CD4-positive, alpha-beta T cell (primary cell): ENCODE measurements at regions not wholly inside any gene's neighbourhood (a gene's known extent, or its start where the extent isn't known, plus 50 kb on each side); places are given as distances from the start of the nearest gene placed in this dataset.

Experiments
- ATAC-seq: fragments of 200-7000 bp; cut with Tn5 transposase; one replicate; pipeline ENCODE4 v1.10.0; 2022; ENCODE audit warnings: mild to moderate bottlenecking; ENCODE audit not compliant: poor library complexity
- CTCF ChIA-PET: fragments of 350-600 bp; sonication (Branson Sonifier 250); formaldehyde crosslinking; loops from one replicate; lab custom pipeline; 2021; ENCODE audit warnings: antibody characterized with exemption, inconsistent platforms; lab: Charles Lee
- POLR2A ChIA-PET: fragments of 350-600 bp; sonication (Branson Sonifier 250); formaldehyde crosslinking; loops from one replicate; lab custom pipeline; 2021; ENCODE audit warnings: antibody characterized with exemption, inconsistent platforms; lab: Charles Lee
- DNase-seq, 14 experiments: peaks; one replicate each; pipeline ENCODE4 v3.0.0-alpha.2; 2013 to 2020; ENCODE audit warnings: mixed read lengths in 2 of 14
- H3K27ac ChIP-seq, 2 donors: one replicate each; pipeline versions ENCODE4 v1.5.1 to v1.7.0; 2013; ENCODE audit warnings: low read length in 2 of 2, low read depth in 1 of 2, mild to moderate bottlenecking in 1 of 2
- H3K27me3 ChIP-seq, 2 experiments: 1 replicate in 1 of 2; 2 replicates in 1 of 2; pipeline versions ENCODE4 v1.6.1 to v1.7.0; 2013; ENCODE audit warnings: low read length in 2 of 2, control low read depth in 1 of 2, mild to moderate bottlenecking in 1 of 2, moderate library complexity in 1 of 2; ENCODE audit not compliant: insufficient read depth in 2 of 2, control insufficient read depth in 1 of 2
- H3K36me3 ChIP-seq: one replicate; pipeline ENCODE4 v1.6.1; 2013; ENCODE audit warnings: low read length, control low read depth; ENCODE audit not compliant: insufficient read depth
- H3K4me1 ChIP-seq: one replicate; pipeline ENCODE4 v1.6.1; 2013; ENCODE audit warnings: low read length, control low read depth; ENCODE audit not compliant: insufficient read depth
- H3K4me3 ChIP-seq: one replicate; pipeline ENCODE4 v1.5.1; 2013; ENCODE audit warnings: mild to moderate bottlenecking, low read length, moderate library complexity
- H3K9me3 ChIP-seq, 2 experiments: 1 replicate in 1 of 2; 2 replicates in 1 of 2; pipeline versions ENCODE4 v1.6.1 to v1.7.0; 2013; ENCODE audit warnings: low read length in 2 of 2, mild to moderate bottlenecking in 2 of 2, control low read depth in 1 of 2, moderate library complexity in 1 of 2; ENCODE audit not compliant: control insufficient read depth in 1 of 2, insufficient read depth in 1 of 2
- H3K27ac Mint-ChIP-seq: one replicate; pipeline ENCODE4 v1.8.0; 2020; ENCODE audit warnings: mixed read lengths
- H3K27me3 Mint-ChIP-seq: one replicate; pipeline ENCODE4 v1.8.0; 2021; ENCODE audit warnings: mixed read lengths
- H3K36me3 Mint-ChIP-seq: one replicate; pipeline ENCODE4 v1.8.0; 2021; ENCODE audit warnings: low read depth, mixed read lengths
- H3K4me1 Mint-ChIP-seq: one replicate; pipeline ENCODE4 v1.8.0; 2021; ENCODE audit warnings: low read depth, mixed read lengths
- H3K4me3 Mint-ChIP-seq: one replicate; pipeline ENCODE4 v1.8.0; 2020; ENCODE audit warnings: mild to moderate bottlenecking, mixed read lengths
- H3K9me3 Mint-ChIP-seq: one replicate; pipeline ENCODE4 v1.8.0; 2020; ENCODE audit warnings: mixed read lengths
- intact Hi-C, 2 experiments: fragments of 100-400 bp; cut with DNase I in 1 of 2; cut with micrococcal nuclease in 1 of 2; formaldehyde crosslinking; loops; one replicate each; pipeline versions ENCODE4 v1.15.1 to v1.9.0; 2023 to 2025; cut with DNase I, micrococcal nuclease
- TF ChIP-seq, protein P1 (sequence below): fragments of 200-600 bp; IDR thresholded peaks from one replicate; pipeline ENCODE4 v1.8.0; 2022; ENCODE audit warnings: antibody characterized with exemption, mild to moderate bottlenecking

DNA sequence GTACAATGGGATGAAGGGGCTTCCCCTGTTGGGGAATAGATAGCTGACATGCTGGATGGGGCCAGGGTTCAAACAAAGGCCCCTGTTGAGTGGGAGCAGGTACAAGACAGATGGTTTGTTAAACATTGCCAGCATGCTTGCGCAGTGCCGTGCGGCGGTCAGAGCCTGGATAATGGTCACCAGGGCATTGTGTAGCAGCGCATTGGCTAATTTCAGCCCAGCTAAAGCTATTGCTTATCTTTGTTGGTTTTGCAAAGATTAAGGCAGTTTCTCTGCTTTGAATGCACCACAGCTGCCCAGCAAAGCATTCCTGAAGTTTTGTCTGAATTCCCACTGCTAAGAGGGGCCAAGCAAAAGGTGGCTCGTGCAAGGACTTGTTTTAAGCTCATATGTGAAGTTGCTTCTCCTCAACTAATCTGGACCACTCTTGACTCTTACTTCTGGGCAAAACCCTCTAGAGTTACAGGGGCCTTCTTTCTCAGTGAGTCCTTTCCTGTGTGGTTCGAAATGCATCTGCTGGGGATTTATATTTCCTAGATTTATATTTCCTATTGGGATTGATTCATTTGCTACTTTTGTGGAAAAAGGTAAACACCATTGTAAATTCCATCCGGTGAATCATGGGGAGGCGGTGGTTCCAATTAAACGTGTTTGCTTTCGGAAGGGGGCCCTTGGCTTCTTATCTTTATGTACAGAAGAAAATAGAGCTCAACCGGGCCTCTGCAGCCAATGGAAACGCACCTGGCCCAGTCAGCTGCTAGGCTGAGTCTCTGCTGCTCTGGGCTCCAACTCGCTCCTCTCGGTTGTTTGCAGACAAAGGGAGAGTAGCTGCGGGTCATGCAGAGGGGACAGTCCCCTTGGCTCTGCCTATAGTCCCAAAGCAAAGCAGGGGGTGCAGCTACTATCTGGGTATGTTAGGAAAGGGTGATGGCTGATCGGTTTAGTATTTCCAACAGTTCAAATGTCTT, 72.1 kb downstream of the FOXA2 start:
- ATAC-seq (no peak), DNase-seq (no peak)
- Mint-ChIP-seq H3K9me3 (no peaks in the 10 kb centered on the region), H3K27me3 (no peaks in the 10 kb centered on the region), H3K36me3 (no peaks in the 10 kb centered on the region), H3K27ac (no peak overlapping the region), H3K4me1 (no peaks in the 10 kb centered on the region), H3K4me3 (no peak overlapping the region)
- intact Hi-C loops: no loop called here
- peaks cover 0 to 12% of the 10 kb centered on the region in 2 experiments for H3K9me3 ChIP-seq
- ChIA-PET CTCF (no interaction called here), POLR2A (no interaction called here)
- TF ChIP-seq, protein P1, sequence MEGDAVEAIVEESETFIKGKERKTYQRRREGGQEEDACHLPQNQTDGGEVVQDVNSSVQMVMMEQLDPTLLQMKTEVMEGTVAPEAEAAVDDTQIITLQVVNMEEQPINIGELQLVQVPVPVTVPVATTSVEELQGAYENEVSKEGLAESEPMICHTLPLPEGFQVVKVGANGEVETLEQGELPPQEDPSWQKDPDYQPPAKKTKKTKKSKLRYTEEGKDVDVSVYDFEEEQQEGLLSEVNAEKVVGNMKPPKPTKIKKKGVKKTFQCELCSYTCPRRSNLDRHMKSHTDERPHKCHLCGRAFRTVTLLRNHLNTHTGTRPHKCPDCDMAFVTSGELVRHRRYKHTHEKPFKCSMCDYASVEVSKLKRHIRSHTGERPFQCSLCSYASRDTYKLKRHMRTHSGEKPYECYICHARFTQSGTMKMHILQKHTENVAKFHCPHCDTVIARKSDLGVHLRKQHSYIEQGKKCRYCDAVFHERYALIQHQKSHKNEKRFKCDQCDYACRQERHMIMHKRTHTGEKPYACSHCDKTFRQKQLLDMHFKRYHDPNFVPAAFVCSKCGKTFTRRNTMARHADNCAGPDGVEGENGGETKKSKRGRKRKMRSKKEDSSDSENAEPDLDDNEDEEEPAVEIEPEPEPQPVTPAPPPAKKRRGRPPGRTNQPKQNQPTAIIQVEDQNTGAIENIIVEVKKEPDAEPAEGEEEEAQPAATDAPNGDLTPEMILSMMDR: no peak
- no peak overlapping the region for H3K4me3 ChIP-seq
- no peaks in the 10 kb centered on the region for H3K27me3 ChIP-seq
- no peaks in the 10 kb centered on the region for H3K36me3 ChIP-seq
- no peaks in the 10 kb centered on the region for H3K4me1 ChIP-seq
- no peak overlapping the region for H3K27ac ChIP-seq

DNA sequence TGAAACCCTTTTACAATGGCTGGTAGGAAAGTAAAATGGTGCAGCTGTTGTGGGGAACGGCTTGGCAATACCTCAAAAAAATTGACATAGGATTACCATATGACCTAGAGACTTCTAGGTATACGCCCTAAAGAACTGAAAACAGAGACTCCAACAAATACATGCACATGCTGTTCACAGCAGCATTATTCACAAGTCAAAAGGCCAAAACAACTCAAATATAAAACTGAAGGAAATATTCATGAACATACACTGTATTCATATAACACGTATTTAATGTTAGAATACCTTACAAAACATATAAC, 74.6 kb downstream of the FOXA2 start:
- H3K27ac Mint-ChIP-seq: no peak overlapping the region
- H3K4me3 Mint-ChIP-seq: no peak overlapping the region
- H3K36me3 ChIP-seq: no peaks in the 10 kb centered on the region
- intact Hi-C loops: no loop called here
- TF ChIP-seq, protein P1: no peak
- no peaks in the 10 kb centered on the region for H3K36me3 Mint-ChIP-seq
- ChIA-PET POLR2A (no interaction called here), CTCF (no interaction called here)
- H3K4me1 ChIP-seq: no peaks in the 10 kb centered on the region
- H3K4me1 Mint-ChIP-seq: no peaks in the 10 kb centered on the region
- H3K9me3 Mint-ChIP-seq: no peaks in the 10 kb centered on the region
- ATAC-seq (no peak), DNase-seq (no peak)
- H3K9me3 ChIP-seq: peaks cover 0 to 10% of the 10 kb centered on the region in 2 experiments
- no peak overlapping the region for H3K4me3 ChIP-seq
- H3K27me3 Mint-ChIP-seq: no peaks in the 10 kb centered on the region
- H3K27ac ChIP-seq: no peak overlapping the region
- no peaks in the 10 kb centered on the region for H3K27me3 ChIP-seq

DNA sequence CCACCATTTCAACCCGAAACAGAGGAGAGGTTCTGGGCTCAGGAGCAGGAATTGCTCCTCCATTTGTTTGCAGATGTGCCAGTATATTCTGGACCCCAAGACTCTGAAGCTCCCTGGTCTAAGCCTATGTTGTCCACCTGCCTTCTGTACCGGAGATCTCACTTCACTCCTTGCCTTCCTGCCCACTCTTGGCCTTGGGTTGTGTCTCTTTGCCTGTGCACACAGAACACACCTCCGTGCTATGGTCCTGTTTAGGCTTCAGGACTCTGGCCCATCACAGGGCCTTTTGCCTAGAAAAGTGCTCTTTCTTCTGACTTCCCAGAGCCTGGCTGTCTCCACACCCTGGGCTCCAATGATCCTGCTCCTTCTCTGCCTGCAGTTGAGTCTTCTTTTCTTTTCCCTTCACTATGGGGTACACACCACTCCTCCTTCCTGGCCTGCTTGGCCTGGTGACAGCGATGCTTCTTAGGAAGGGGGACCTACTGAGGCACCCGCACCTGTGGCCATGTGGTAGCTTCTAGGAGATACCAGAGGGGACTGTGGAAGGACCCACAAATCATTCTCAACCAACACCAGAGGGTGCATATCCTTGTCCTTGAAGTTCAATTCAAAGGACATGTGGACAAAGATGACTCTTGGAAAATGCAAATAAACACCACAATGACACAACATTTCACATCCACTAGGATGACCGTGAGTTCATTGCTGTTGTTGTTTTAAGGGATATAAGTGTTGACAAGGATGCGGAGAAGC, 75.1 kb downstream of the FOXA2 start:
- H3K36me3 ChIP-seq: no peaks in the 10 kb centered on the region
- DNase-seq: no peak
- ChIA-PET CTCF (no interaction called here), POLR2A (no interaction called here)
- Mint-ChIP-seq H3K27ac (no peak overlapping the region), H3K27me3 (no peaks in the 10 kb centered on the region), H3K4me3 (no peak overlapping the region), H3K36me3 (no peaks in the 10 kb centered on the region), H3K9me3 (no peaks in the 10 kb centered on the region), H3K4me1 (no peaks in the 10 kb centered on the region)
- intact Hi-C loops: no loop called here
- H3K27me3 ChIP-seq: no peaks in the 10 kb centered on the region
- no peak for ATAC-seq
- peaks cover 0 to 14% of the 10 kb centered on the region in 2 experiments for H3K9me3 ChIP-seq
- no peak overlapping the region for H3K4me3 ChIP-seq
- H3K27ac ChIP-seq: no peak overlapping the region
- TF ChIP-seq, protein P1: no peak
- H3K4me1 ChIP-seq: no peaks in the 10 kb centered on the region
